CD14-positive monocyte (primary cell): ENCODE measurements at regions not wholly inside any gene's neighbourhood (a gene's known extent, or its start where the extent isn't known, plus 50 kb on each side); places are given as distances from the start of the nearest gene placed in this dataset.

Experiments
- DNase-seq, 3 donors: peaks; one replicate each; pipeline ENCODE4 v3.0.0-alpha.2; 2011 to 2022
- H2AFZ ChIP-seq: 2 replicates; pipeline ENCODE4 v1.6.0; 2012; ENCODE audit warnings: mild to moderate bottlenecking, low read depth, low read length, inconsistent platforms; ENCODE audit not compliant: insufficient read depth, poor library complexity, severe bottlenecking
- H3K27ac ChIP-seq, 2 donors: 1 replicate in 1 of 2; 2 replicates in 1 of 2; pipeline ENCODE4 v1.5.1; 2012 to 2013; ENCODE audit warnings: low read length in 2 of 2, control low read depth in 1 of 2, inconsistent platforms in 1 of 2, low read depth in 1 of 2, mild to moderate bottlenecking in 1 of 2
- H3K27me3 ChIP-seq, 2 donors: one replicate each; pipeline versions ENCODE4 v1.6.0 to v1.6.1; 2011 to 2013; ENCODE audit warnings: low read length in 2 of 2; ENCODE audit not compliant: control insufficient read depth in 2 of 2, insufficient read depth in 2 of 2
- H3K36me3 ChIP-seq, 2 donors: replicated peaks in 1 of 2; 1 replicate in 1 of 2; 2 replicates in 1 of 2; pipeline versions ENCODE4 v1.5.1 to v1.6.1; 2012 to 2013; ENCODE audit warnings: low read length in 2 of 2, control low read depth in 1 of 2, inconsistent platforms in 1 of 2, mild to moderate bottlenecking in 1 of 2; ENCODE audit not compliant: insufficient read depth in 2 of 2, control insufficient read depth in 1 of 2
- H3K4me1 ChIP-seq, 2 donors: 1 replicate in 1 of 2; 2 replicates in 1 of 2; pipeline versions ENCODE4 v1.5.1 to v1.6.1; 2012 to 2013; ENCODE audit warnings: low read length in 2 of 2, control low read depth in 1 of 2, inconsistent platforms in 1 of 2, mild to moderate bottlenecking in 1 of 2, moderate library complexity in 1 of 2; ENCODE audit not compliant: insufficient read depth in 2 of 2, control insufficient read depth in 1 of 2
- H3K4me2 ChIP-seq: replicated peaks from 2 replicates; pipeline ENCODE3; 2012; ENCODE audit warnings: low read length, moderate library complexity, mild to moderate bottlenecking; ENCODE audit not compliant: poor library complexity, severe bottlenecking; ENCODE audit errors: extremely low read depth
- H3K4me3 ChIP-seq, 3 experiments: fragments of 200-600 bp in 1 of 3; sonication (generic) in 1 of 3; replicated peaks in 1 of 3; 1 replicate in 2 of 3; 2 replicates in 1 of 3; pipeline ENCODE4 v1.5.1; 2011 to 2013; ENCODE audit warnings: low read length in 3 of 3, mild to moderate bottlenecking in 3 of 3, control low read depth in 2 of 3, low read depth in 2 of 3, inconsistent platforms in 1 of 3, moderate library complexity in 1 of 3
- H3K79me2 ChIP-seq: 2 replicates; pipeline ENCODE4 v1.6.0; 2012; ENCODE audit warnings: mild to moderate bottlenecking, control low read depth, inconsistent platforms, low read length, moderate library complexity; ENCODE audit not compliant: insufficient read depth
- H3K9ac ChIP-seq: 2 replicates; pipeline ENCODE4 v1.6.0; 2017; ENCODE audit warnings: low read length, mild to moderate bottlenecking; ENCODE audit not compliant: insufficient read depth, poor library complexity, severe bottlenecking
- H3K9me3 ChIP-seq, 2 donors: replicated peaks in 1 of 2; 1 replicate in 1 of 2; 2 replicates in 1 of 2; pipeline versions ENCODE4 v1.5.1 to v1.6.1; 2012 to 2013; ENCODE audit warnings: low read length in 2 of 2, control low read depth in 1 of 2; ENCODE audit not compliant: control insufficient read depth in 1 of 2, insufficient read depth in 1 of 2
- H4K20me1 ChIP-seq: 2 replicates; pipeline ENCODE4 v1.6.0; 2012; ENCODE audit warnings: mild to moderate bottlenecking, low read length, control low read depth, moderate library complexity; ENCODE audit not compliant: insufficient read depth
- H3K27ac Mint-ChIP-seq, 7 donors: one replicate each; pipeline ENCODE4 v1.8.0; 2020; ENCODE audit warnings: mild to moderate bottlenecking in 7 of 7, mixed read lengths in 7 of 7, moderate library complexity in 6 of 7, inconsistent platforms in 2 of 7
- H3K27me3 Mint-ChIP-seq, 3 donors: one replicate each; pipeline ENCODE4 v1.8.0; 2021 to 2022; ENCODE audit warnings: low read depth in 3 of 3, mild to moderate bottlenecking in 3 of 3, mixed read lengths in 3 of 3, moderate library complexity in 3 of 3, inconsistent platforms in 1 of 3
- H3K36me3 Mint-ChIP-seq, 2 donors: one replicate each; pipeline ENCODE4 v1.8.0; 2020; ENCODE audit warnings: mixed read lengths in 2 of 2, inconsistent platforms in 1 of 2, mild to moderate bottlenecking in 1 of 2
- H3K4me1 Mint-ChIP-seq: one replicate; pipeline ENCODE4 v1.8.0; 2020; ENCODE audit warnings: mild to moderate bottlenecking, mixed read lengths
- H3K4me3 Mint-ChIP-seq, 2 donors: one replicate each; pipeline ENCODE4 v1.8.0; 2020; ENCODE audit warnings: mild to moderate bottlenecking in 2 of 2, mixed read lengths in 2 of 2, moderate library complexity in 1 of 2
- H3K9me3 Mint-ChIP-seq, 7 donors: one replicate each; pipeline ENCODE4 v1.8.0; 2020 to 2022; ENCODE audit warnings: mixed read lengths in 7 of 7, mild to moderate bottlenecking in 6 of 7, moderate library complexity in 6 of 7, inconsistent platforms in 2 of 7
- CTCF ChIP-seq: fragments of 200-600 bp; IDR thresholded peaks from one replicate; pipeline ENCODE4 v1.8.0; 2022; ENCODE audit warnings: antibody characterized with exemption, mild to moderate bottlenecking
- WGBS: methylation state at CpG from one replicate; pipeline ENCODE4 v1.1.5; 2013; ENCODE audit warnings: missing lambda C conversion rate; ENCODE audit not compliant: insufficient coverage; 5-methylcytosine and 5-hydroxymethylcytosine counted together
- intact Hi-C, 2 donors: fragments of 100-400 bp; cut with micrococcal nuclease; formaldehyde crosslinking; loops; one replicate each; pipeline versions ENCODE4 v1.15.0 to v1.15.1; 2023

GRCh38 chr5:88483964-88484672 lies 215.5 kb upstream of the TMEM161B start:
- H3K79me2 ChIP-seq = no peaks in the 10 kb centered on the region
- H3K4me1 ChIP-seq = no peaks in the 10 kb centered on the region
- no peak for TF ChIP-seq CTCF
- H3K9me3 ChIP-seq = no peaks in the 10 kb centered on the region
- no peak overlapping the region for H3K4me2 ChIP-seq
- no peak for DNase-seq
- Mint-ChIP-seq H3K4me1 (no peaks in the 10 kb centered on the region), H3K27me3 (peaks cover 0 to 2% (median 0%) of the 10 kb centered on the region in 3 donors), H3K27ac (no peak overlapping the region), H3K9me3 (peaks cover 0 to 2% (median 0%) of the 10 kb centered on the region in 7 donors), H3K4me3 (no peak overlapping the region), H3K36me3 (no peaks in the 10 kb centered on the region)
- H3K27ac ChIP-seq = no peak overlapping the region
- H3K36me3 ChIP-seq = no peaks in the 10 kb centered on the region
- no peaks in the 10 kb centered on the region for H3K27me3 ChIP-seq
- intact Hi-C loops = no loop called here
- WGBS = 100% methylated on average over 2 of the region's 10 CpGs
- no peaks in the 10 kb centered on the region for H4K20me1 ChIP-seq
- no peak overlapping the region for H3K9ac ChIP-seq
- H3K4me3 ChIP-seq = no peak overlapping the region
- no peak overlapping the region for H2AFZ ChIP-seq

GRCh38 chr5:88480801-88481499 lies 212.3 kb upstream of the TMEM161B start:
- no peak overlapping the region for H3K4me2 ChIP-seq
- no peaks in the 10 kb centered on the region for H3K36me3 Mint-ChIP-seq
- no peak overlapping the region for H3K27ac Mint-ChIP-seq
- peaks cover 0 to 2% (median 0%) of the 10 kb centered on the region in 3 donors for H3K27me3 Mint-ChIP-seq
- H3K4me3 ChIP-seq = no peak overlapping the region
- H3K9me3 Mint-ChIP-seq = peaks cover 0 to 2% (median 0%) of the 10 kb centered on the region in 7 donors
- TF ChIP-seq CTCF = no peak
- 93% methylated on average over 2 of the region's 5 CpGs for WGBS
- H3K4me1 ChIP-seq = no peaks in the 10 kb centered on the region
- no peaks in the 10 kb centered on the region for H3K79me2 ChIP-seq
- H3K4me1 Mint-ChIP-seq = no peaks in the 10 kb centered on the region
- no peaks in the 10 kb centered on the region for H3K27me3 ChIP-seq
- no peaks in the 10 kb centered on the region for H4K20me1 ChIP-seq
- no peak overlapping the region for H3K27ac ChIP-seq
- intact Hi-C loops = no loop called here
- H3K36me3 ChIP-seq = no peaks in the 10 kb centered on the region
- H3K4me3 Mint-ChIP-seq = no peak overlapping the region
- no peak overlapping the region for H3K9ac ChIP-seq
- no peak for DNase-seq
- H3K9me3 ChIP-seq = no peaks in the 10 kb centered on the region
- H2AFZ ChIP-seq = no peak overlapping the region
